Right kidney (tissue), 1 donor: ENCODE measurements at regions not wholly inside any gene's neighbourhood (a gene's known extent, or its start where the extent isn't known, plus 50 kb on each side); places are given as distances from the start of the nearest gene placed in this dataset.
A peak's percentile ranks its signal among the peaks of the same experiment; 100 is the strongest.
"Not testable (repeated sequence)": the region's sequence is repeated elsewhere in the genome, so short reads cannot be mapped to it uniquely, and the experiment has no call there.

Source experiments
- DNase-seq: peaks from one replicate; pipeline ENCODE4 v3.0.0-alpha.2; 2016

DNA sequence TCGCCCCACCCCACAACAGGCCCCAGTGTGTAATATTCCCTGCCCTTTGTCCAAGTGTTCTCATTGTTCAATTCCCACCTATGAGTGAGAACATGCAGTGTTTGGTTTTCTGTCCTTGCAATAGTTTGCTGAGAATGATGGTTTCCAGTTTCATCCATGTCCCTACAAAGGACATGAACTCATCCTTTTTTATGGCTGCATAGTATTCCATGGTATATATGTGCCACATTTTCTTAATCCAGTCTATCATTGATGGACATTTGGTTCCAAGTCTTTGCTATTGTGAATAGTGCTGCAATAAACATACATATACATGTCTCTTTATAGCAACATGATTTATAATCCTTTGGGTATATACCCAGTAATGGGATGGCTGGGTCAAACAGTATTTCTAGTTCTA lies 132.7 kb downstream of the SNX10 start:
- not testable (repeated sequence) for DNase-seq

GRCh38 chr7:26425655-26426054 lies 134.0 kb downstream of the SNX10 start:
- no peak for DNase-seq

- DNase-seq: no peak
Measured at GRCh38 chr7:26426096-26426495, 134.4 kb downstream of the SNX10 start.

DNA sequence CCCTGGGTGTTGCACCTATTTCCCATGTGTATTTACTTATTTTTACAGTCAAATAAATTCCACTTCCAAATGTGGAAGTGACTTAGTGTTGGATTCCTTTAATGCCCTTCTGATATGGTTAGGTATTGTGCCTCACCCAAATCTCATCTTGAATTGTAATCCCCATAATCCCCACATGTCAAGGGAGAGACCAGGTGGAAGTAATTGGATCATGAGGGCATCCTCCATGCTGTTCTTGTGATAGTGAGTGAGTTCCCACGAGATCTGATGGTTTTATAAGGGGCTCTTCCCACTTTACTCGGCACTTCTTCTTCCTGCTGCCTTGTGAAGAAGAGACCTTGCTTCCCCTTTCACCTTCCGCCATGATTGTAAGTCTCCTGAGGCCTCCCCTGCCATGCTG lies 136.9 kb downstream of the SNX10 start:
- DNase-seq: no peak

- DNase-seq: no peak
Measured at GRCh38 chr7:26429168-26429567, 137.5 kb downstream of the SNX10 start.

DNA sequence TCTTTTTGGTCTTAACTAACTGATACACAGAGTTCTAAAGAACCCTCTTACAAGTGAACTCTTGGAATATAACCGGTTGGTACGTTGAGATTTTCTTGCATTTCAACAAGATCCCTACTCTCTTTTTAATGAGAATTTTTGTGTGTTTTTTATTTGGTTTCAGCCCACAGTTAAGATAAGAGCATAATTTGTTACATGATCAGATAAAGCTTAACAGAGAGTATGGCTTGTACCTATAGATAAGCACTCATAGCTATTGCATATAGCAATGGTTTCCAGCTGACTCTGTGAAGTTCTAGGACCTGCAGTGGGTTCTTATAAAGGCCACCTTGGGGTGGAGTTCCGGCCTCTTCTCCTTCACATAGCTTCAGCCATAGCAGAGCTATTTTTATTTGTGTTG lies 143.3 kb downstream of the SNX10 start:
- no peak for DNase-seq

GRCh38 chr7:26437003-26437532 lies 145.4 kb downstream of the SNX10 start:
- DNase-seq: no peak

- no peak for DNase-seq
Measured at GRCh38 chr7:26438078-26438477, 146.4 kb downstream of the SNX10 start.

DNA sequence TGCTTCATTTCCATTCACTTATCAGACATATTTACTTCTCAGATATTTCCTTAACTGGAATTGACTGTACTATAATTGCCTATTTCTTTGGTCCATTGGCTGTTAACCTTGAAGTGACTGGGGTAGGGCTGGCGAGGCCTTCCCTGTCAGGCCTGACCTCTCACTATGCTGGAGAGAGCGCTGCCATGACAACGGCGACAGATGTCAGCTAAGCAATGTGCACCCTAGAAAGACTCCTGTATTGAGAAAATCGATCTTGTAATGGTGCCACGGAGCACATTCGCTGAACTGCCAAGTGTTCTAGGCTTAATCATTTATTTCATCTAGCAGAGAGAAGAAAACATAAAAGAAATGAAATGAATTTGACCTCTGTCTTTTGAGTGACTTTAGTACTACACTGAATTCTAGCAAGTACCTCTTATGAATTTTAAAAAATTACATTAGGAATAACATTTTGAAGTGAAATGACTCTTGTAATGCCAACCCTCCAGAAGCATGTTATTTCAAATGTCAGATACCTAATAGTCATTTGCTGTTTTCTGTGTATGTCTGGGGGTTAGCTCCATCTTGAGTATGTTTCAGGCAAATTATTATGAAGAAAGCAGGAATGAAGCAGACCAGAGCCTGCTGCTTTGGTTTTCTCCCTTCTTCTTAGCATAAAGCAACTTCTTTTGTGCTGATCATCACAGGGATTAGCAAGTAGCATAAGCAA lies 148.0 kb downstream of the SNX10 start:
- DNase-seq: no peak

DNA sequence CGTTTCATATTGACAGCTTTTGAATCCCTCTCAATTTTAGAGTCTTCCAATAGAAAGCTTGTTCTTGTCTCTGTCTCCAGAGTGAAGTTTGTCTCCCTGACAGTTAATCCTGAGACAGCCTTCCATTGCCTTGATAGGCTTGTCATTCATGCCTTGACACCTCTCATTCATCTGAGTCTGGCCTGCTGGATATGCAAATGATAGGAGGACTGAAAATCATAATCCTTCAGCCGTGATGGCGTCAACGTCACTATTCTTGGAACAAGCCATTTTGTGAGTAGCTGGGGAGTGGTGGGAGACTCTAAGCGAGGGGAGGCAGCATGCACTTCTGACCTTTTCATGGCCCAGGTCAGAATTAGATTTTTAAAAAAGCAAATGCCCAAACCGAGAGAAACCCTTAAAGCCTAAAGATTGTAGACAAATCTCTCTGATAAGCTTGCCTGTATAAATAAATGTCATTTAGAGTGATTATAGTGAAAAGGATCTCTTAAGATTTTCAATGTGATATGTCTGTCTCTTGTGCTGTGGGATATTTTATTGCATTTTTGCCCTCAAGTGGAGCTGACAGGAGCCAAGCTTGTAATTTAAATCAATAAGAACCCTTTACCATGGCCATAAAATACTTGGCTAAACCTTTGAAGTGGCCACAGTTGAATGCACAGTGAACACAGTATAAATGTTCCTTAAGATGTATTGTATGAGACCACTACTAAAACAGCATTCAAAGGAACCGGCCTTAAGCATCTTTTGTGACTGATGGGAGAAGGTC lies 148.8 kb downstream of the SNX10 start:
- no peak for DNase-seq

- DNase-seq: peak; percentile 60
Measured at GRCh38 chr7:26441002-26441521, 149.4 kb downstream of the SNX10 start.

DNA sequence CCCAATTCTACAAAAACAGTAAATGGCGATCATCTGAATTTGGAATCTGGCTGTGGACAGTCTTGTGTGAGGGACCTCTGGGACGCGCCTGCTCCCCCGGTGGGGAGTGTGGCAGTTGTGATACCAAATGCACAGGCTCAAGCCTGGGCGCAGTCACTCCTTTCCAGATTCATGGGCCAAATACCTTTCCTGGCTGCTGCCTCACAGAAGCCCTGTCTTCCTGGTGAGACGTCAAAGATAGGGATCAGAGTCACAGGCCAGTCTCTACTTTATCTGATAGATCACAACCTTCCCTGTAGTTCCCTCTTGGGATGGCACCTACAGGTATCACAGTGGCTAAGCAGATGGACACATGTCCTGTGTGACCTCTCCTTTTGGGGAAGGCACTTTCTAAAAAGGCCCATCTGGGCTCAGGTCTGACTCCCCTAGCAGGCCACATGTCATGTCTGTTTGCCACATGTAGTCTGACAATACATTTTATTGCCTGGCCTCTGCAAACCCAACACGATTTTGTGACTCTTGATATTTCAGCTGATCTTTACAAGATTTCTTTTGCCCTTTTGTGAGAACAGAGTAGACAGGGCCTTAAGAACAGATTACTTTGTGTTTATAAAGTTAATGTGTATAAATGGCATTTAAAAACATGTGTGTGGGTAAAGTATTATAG lies 150.1 kb downstream of the SNX10 start:
- no peak for DNase-seq

DNA sequence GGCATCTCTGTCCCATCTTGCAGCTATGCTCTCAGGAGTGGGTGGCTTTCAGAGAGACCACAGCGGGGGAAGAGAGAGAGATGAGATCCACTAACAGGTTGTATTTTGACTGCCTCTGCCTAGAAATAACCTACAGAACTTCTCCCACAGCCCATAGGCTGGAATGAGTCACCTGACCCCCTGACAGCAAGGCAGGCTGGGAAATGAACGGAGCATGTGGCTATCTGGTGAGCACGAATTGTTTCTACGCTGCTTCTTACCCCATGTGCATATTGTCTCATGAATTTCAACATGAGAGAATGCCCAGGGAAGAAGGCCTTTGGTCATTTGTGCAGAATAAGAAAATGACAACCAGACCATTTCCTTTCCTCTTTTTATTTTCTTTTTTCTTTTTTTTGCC lies 151.3 kb downstream of the SNX10 start:
- no peak for DNase-seq

- no peak for DNase-seq
Measured at GRCh38 chr7:26443751-26444150, 152.1 kb downstream of the SNX10 start.

DNA sequence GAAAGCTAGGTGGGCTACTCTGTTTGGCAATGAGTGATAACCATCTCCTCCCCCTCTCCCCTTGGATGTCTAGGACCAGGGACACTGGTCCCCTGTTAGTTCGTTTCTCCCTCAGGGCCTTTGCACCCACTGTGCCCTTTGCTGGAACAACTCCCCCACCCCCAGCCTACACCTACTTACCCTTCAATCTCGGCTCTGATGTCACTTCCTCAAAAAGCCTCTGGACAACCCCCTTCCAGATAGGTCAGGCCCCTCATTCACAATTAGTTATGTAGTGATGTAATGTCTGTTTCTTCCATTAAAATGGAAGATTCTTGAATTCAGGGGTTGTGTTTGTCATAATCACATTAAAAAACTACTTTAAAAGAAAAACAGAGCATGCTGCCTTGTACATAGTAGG lies 152.9 kb downstream of the SNX10 start:
- no peak for DNase-seq

- no peak for DNase-seq
Measured at GRCh38 chr7:26447116-26447515, 155.5 kb downstream of the SNX10 start.

DNA sequence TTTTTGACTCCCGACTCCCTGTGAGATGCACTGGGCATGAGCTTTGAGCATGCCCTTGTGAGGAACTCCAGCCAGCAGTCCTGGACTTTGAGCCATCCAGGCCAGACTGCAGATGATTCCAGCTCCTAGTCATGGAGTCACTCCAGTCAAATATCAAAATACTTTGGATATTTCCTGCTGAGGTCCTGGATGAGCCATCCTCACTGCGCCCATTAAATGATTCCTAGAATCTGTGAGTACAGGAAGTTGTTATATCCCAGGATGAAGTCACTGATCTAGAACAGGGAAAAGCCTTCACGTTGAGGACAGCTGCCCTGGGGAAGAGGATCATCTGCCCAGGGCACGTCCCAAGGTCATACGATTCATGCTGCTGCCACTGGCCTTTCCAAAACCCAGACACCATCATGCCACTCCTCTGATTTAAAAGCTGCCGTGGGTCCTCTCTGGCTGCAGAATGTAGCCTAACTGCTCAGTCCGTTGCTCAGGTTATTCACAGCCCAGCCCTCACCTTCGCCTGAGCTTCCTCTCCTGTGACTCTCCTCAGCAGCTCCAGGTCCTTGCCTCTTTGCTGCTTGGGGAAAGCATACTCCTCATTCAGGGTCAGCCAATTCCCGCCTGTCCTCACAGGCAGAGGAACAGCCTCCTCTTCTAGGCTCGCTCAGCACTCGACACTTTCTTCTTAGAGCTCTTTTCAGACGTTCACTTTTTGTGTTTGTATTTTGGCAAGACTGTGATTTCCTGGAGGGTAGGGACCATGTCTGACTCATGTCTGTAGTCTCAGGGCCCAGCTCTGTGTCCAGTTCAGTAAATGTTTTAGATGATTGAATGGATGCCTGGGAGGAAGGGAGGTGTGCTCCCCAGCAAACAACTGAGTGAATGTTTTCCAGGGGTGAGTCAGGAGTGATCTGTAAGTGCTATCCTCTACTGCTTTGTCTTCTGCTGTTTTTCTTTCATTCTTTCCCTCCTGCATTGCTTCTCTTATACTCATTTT lies 157.8 kb downstream of the SNX10 start:
- DNase-seq: no peak

DNA sequence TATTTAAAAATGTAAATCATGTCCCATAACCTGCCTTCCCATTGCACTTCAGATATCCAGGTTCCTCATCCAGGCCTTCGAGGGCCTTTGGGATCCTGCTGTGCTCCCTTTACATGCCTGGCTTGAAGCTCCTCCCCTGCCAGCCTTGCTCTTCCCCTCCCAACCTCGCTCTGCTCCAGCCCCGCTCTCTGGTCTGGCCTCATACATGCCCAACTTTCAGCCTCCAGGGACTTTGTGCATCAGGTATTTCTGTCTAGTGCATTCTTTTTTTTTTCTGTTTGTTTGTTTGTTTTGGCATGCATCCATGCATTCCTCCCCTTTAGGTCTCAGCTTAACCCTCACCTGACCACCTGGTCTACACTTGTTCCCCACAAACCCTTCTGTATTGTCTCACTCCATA lies 160.3 kb downstream of the SNX10 start:
- DNase-seq: no peak

DNA sequence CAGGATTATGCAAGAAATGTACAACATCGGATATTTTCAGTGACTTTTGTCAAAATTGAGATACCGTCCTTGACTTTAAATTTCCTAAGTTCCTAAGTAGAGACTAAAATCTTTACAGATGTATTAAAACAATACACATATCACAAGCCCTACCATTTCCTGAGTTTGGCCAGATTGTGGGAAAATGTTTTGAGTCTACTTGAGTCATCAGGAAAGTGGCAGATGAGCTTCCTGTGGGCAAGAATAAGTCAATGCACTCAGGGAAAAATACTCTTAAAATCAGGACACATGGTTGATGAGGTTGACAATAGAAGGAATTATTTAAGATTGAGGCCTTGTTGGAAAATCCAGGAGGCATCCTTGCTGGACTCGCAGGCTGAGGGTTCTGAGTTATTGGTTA lies 162.5 kb downstream of the SNX10 start:
- DNase-seq: no peak

GRCh38 chr7:26457696-26458327 lies 166.2 kb downstream of the SNX10 start:
- DNase-seq: no peak

GRCh38 chr7:26458466-26459145 lies 166.9 kb downstream of the SNX10 start:
- no peak for DNase-seq
